HG03354 (cell line): ENCODE measurements at regions not wholly inside any gene's neighbourhood (a gene's known extent, or its start where the extent isn't known, plus 50 kb on each side); places are given as distances from the start of the nearest gene placed in this dataset.
A peak's percentile ranks its signal among the peaks of the same experiment; 100 is the strongest.
"Not testable (repeated sequence)": the region's sequence is repeated elsewhere in the genome, so short reads cannot be mapped to it uniquely, and the experiment has no call there.

Source experiments
- ATAC-seq: cut with Tn5 transposase; IDR thresholded peaks from one replicate; pipeline ENCODE4 v1.9.1; 2021; ENCODE audit warnings: mild to moderate bottlenecking; ENCODE audit not compliant: unreplicated experiment, poor library complexity, severe bottlenecking

- not testable (repeated sequence) for ATAC-seq
These were observed 364.6 kb upstream of the PIK3R1 start for GRCh38 chr5:67850906-67851305.

DNA sequence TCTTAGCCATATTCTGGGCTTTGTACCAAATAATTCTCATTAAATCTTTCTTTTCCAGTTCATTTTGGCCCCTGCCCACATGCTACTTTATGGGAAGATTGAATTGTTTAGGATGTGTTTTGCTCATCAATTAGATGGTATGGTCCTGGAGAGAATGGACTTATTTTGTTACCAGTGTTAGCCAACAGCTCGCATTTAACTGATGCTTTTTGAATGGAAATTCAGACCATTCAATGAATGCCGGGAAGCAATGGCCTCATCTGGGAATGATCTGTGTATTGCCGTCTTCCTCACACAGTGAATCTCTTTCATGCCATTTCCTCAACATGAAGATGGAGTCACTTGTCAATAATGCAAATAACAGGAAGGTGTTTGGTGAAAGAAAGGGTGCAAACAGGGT lies 370.6 kb upstream of the PIK3R1 start:
- no peak for ATAC-seq

GRCh38 chr5:67842806-67843205 lies 372.8 kb upstream of the PIK3R1 start:
- no peak for ATAC-seq

DNA sequence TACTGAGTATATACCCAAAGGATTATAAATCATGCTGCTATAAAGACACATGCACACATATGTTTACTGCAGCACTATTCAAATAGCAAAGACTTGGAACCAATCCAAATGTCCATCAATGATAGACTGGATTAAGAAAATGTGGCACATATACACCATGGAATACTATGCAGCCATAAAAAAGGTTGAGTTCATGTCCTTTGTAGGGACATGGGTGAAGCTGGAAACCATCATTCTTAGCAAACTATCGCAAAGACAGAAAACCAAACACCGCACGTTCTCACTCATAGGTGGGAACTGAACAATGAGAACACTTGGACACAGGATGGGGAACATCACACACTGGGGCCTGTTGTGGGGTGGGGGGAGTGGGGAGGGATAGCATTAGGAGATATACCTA lies 378.3 kb upstream of the PIK3R1 start:
- not testable (repeated sequence) for ATAC-seq

DNA sequence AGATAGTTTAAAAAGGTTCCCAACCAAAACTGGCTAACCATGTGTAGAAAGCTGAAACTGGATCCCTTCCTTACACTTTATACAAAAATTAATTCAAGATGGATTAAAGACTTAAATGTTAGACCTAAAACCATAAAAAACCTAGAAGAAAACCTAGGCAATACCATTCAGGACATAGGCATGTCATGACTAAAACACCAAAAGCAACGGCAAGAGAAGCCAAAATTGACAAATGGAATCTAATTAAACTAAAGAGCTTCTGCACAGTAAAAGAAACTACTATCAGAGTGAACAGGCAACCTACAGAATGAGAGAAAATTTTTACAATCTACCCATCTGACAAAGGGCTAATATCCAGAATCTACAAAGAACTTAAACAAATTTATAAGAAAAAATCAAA lies 379.1 kb upstream of the PIK3R1 start:
- not testable (repeated sequence) for ATAC-seq

DNA sequence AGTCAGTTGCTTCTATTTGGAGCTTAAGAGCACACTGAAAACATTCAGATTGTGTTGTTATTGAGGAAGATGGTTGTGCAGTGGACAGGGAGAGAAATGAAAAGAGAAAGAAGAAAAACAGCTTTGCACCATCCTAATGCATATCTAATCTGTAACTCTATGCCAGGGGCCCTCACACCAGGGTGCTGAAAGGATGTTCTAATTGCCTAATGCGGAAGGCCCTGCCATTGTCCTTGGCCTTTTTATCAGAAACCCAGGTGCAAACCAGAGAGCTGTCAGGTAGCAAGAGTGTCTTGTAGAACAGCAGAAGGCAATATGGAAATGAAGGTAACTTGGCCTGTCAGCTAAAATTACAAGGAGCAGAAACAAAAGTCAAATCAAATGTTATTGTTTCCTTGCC lies 384.5 kb upstream of the PIK3R1 start:
- no peak for ATAC-seq

DNA sequence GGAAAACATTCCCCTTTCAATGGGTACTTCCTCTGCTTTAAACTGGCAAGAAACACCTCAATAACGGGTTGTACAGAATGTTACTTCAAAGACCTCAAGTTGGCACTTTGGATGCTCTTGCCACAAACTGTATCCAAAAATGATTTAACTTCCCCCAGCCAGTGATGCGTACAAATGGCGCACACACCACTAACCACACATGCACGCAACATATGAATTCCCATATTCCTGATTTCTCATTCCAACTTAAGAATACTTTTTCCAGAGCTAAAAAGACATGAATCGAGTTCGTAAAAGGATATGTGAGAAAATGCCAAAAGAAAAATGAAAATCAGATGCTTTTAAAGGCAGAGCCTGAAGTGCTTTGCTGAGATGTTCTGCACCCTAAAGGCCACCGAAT lies 388.0 kb upstream of the PIK3R1 start:
- no peak for ATAC-seq

- no peak for ATAC-seq
These were observed 390.7 kb upstream of the PIK3R1 start for GRCh38 chr5:67824852-67825251.

GRCh38 chr5:67817652-67818051 lies 397.9 kb upstream of the PIK3R1 start:
- ATAC-seq = no peak

DNA sequence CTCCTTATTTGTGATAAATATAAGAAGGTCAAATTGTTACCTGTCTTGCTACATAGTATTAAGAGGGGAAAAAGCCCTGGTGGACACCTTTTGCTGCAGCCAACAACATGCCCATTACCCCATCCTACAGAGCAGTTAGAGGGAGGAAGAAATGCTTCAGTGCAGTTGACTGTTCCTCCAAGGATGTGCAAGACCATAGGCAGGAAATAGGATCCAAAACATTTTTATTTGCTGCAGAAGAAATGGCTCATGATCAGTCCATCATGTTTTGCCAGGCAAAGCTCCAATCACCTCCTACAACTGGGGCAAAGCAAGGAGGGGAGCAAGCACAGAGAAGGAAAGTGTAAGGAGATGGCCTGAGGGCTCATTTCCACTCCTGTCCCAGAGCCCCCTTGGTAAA lies 399.1 kb upstream of the PIK3R1 start:
- ATAC-seq = no peak

DNA sequence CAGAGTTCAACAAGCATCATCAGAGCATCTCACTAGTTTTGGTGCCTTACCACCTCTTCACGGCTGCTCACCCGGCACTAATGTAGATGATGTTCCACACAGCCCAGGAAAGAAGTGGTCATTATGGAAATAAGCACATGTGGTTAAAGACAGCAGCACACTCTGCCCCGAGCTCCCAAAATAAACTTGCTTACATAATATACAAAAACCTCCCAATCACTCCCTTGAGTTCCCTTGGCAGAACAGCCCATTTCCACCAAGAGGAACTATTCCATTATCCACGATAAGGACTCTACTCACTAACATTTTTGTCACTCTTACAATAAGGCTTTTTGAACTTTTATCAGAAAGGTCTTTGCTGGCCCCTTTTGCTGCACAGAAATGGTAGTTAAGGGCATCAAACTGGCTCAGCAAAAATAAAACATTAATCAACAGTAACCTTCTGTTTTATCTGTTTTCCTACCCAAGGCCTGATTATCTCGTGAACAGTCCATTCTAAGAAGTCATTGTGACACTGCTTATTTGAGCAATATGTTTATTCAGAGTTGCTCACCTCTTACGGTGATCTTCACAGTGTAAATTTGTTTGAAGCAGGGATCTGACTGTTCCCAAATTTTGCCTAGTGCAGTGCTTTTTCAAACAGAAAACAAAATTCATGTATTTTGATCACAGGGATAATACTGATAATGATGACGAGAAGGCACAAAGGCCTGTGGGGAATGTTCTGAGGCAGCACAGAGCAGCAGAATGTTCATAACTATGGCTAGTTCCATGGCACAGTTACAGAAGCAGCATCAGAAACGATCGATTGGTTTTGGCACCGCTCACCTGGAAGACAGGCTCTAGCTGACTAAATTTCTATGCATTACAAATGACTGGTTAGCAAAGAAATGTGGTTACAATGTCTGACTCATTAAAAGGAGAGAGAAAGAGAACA lies 399.8 kb upstream of the PIK3R1 start:
- ATAC-seq = no peak

DNA sequence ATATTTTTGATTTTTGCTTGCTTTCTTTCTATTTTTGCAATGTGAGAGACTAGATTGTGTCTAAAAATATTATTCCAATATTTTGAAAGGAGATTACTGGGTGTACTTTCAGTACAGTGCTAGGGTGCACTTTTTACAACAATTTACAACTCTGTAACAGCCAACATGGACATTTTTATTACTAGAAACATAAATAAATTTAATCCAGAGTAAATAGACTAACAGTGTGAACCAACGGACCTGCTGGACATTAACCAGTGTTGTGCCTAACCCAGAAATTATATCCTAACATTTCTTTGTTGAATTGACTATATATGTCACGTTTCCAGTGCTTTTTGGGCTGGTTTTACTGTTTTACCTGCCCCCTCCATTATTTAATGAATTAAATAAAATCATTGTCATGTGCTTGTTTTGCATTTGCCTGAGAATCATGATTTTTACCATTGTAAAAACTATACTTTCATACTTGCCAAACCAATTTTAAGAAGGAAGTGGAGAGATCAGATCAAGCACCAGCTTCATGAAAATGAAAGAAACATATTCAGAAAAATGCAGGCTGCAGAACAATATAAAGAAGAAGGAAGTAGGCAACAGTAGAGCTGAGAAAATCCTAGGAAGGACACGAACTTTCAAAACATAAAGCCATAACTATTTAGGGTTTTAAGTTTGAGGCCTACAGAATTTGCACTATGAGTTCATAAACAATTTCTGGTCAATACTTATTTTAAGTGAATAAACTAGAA lies 400.8 kb upstream of the PIK3R1 start:
- no peak for ATAC-seq

DNA sequence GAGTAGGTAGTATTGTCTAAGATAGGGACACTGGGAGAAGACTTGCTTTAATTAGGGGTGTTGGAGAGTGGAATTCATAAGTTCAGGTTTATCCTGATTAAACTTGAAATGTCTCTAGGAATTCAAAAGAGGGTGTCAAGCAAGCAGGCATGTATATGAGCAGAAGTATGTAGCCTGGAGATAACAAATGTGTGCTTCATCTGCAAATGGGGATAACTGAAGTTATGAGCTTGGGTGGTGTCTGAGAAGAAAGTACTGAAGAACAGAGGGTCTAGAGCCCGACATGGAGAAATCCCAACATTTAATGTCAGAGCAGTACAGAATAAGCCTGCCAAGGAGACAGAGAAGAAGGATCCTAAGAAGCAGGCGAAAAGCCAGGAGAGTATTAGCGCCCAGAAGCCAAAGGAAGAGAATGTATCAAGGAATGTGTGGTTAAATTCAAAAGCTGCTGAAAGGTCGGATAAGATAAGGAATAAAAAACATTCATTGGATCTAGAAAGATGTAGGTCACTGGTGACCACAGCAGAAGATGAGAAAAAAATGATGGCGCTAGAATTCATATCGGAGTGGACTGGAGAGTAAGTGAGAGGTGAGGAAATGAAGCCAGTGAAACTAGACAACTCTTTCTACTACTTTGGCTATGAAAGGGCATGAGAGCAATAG lies 401.5 kb upstream of the PIK3R1 start:
- no peak for ATAC-seq

GRCh38 chr5:67809589-67809988 lies 406.0 kb upstream of the PIK3R1 start:
- ATAC-seq = no peak

DNA sequence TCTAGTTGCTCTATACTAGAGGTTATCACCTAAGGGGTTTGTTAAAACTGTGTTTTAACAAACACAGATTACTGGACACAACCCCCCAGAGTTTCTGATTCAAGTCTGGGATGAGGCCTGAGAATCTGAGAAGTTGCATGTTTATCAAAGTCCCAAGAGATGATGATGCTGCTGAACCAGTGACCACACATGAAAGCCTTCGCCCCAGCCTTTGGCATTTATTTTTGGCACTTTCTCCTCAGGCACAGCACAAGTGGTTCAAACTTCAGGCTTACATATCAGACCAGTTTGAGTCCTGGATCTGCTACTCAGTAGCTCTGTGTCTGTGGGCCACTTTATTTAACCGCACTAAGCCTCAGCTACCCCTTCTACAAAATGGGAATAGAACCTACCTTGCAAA lies 407.2 kb upstream of the PIK3R1 start:
- no peak for ATAC-seq

DNA sequence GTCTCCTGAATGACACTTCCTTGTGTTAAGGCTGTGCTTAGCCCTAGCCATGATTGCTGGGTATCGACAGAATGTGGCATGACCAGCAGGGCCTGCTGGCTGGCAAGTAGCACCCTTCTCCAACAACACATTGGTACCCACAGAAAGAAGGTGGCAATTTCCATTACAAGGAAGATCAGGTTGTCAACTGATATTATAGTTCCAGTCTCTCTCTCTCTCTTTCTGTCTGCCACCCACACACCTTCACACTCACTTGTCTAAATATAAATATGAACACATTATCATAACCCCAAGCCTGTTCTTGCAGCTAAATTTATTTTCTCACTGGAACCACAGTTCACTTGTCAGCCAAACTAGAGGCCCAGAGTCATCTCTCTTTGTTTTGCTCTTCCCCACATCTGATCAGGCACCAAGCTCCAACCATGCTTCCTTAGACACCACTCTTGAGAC lies 408.1 kb upstream of the PIK3R1 start:
- ATAC-seq = no peak

- ATAC-seq = no peak
These were observed 408.7 kb upstream of the PIK3R1 start for GRCh38 chr5:67806654-67807438.

DNA sequence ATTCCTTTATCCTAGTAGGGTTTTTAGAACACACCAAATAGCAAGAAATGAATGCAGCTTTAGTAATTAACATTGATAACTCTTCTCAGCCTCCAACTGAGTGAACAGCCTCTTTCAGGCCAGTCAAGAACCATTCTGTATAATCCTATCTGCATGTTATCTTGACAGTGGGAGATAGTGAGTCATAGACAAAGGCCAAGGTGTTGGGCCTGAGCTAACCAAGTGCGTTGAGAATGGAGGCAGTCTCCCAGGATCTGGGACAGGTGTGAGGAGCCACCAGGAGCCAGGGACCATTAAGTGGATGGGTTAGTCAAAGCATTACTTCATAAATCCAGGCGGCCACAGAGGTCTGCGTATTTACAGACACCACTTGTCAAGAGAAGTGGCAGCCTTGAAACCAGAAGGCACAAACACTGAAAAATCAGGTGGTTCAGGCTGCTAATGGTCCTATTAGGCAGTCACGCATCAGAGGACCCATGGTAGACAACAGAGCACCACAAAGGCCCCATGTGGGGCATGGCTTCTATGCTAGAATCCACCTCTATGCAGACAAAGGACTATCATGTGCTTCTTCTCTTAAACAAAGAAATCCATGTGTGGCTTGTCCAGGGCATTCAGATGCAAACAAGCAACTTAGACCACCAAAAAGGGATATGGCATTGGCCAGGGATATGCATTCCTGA lies 409.7 kb upstream of the PIK3R1 start:
- no peak for ATAC-seq

GRCh38 chr5:67802766-67803165 lies 412.8 kb upstream of the PIK3R1 start:
- ATAC-seq = peak; percentile 55
